GM12878 (cell line): ENCODE measurements at regions not wholly inside any gene's neighbourhood (a gene's known extent, or its start where the extent isn't known, plus 50 kb on each side); places are given as distances from the start of the nearest gene placed in this dataset.

Source experiments
- ASH2L ChIP-seq: fragments of 300-600, 200-600 bp; sonication (generic); IDR thresholded peaks from 2 replicates; pipeline ENCODE4 v1.6.1; 2017; ENCODE audit warnings: low read depth, mild to moderate bottlenecking, borderline replicate concordance
- E2F8 ChIP-seq: fragments of 450-650 bp; IDR thresholded peaks from 2 replicates; pipeline ENCODE4 v1.6.1; 2018; ENCODE audit warnings: mild to moderate bottlenecking, low read depth, moderate library complexity; ENCODE audit not compliant: partially characterized antibody
- EZH2 ChIP-seq: IDR thresholded peaks from 2 replicates; pipeline ENCODE4 v1.6.1; 2012; ENCODE audit warnings: low read depth, mild to moderate bottlenecking, control low read depth, inconsistent platforms, low read length, borderline replicate concordance; ENCODE audit not compliant: control insufficient read depth
- LARP7 ChIP-seq: fragments of 450-650 bp; IDR thresholded peaks from 2 replicates; pipeline ENCODE4 v1.6.1; 2017; ENCODE audit warnings: mild to moderate bottlenecking
- RELA ChIP-seq: fragments of 450-650 bp; IDR thresholded peaks from 2 replicates; pipeline ENCODE4 v1.8.0; 2014; ENCODE audit warnings: borderline replicate concordance; ENCODE audit not compliant: partially characterized antibody
- SMARCA5 ChIP-seq: fragments of 450-650 bp; IDR thresholded peaks from 2 replicates; pipeline ENCODE4 v1.6.1; 2017; ENCODE audit warnings: mild to moderate bottlenecking
- SUZ12 ChIP-seq: fragments of 200-600 bp; sonication (generic); IDR thresholded peaks from one replicate; pipeline ENCODE4 v1.6.1; 2018; ENCODE audit warnings: antibody characterized with exemption, mild to moderate bottlenecking; ENCODE audit not compliant: unreplicated experiment
- ZBTB40 ChIP-seq: fragments of 450-650 bp; IDR thresholded peaks from 2 replicates; pipeline ENCODE4 v1.6.1; 2016; ENCODE audit warnings: mild to moderate bottlenecking, moderate library complexity, borderline replicate concordance
- ZNF207 ChIP-seq: fragments of 450-650 bp; IDR thresholded peaks from 2 replicates; pipeline ENCODE4 v1.6.1; 2014; ENCODE audit warnings: antibody characterized with exemption, mild to moderate bottlenecking, borderline replicate concordance
- ZNF274 ChIP-seq: IDR thresholded peaks from one replicate; pipeline ENCODE4 v1.8.0; 2011; ENCODE audit not compliant: insufficient read length, insufficient read depth

- TF ChIP-seq EZH2, result no peak
- TF ChIP-seq LARP7, result no peak
- TF ChIP-seq SMARCA5, result no peak
- no peak for TF ChIP-seq E2F8
- no peak for TF ChIP-seq ZNF274
- TF ChIP-seq RELA, result no peak
- TF ChIP-seq SUZ12, result no peak
- no peak for TF ChIP-seq ZBTB40
- TF ChIP-seq ASH2L, result no peak
- no peak for TF ChIP-seq ZNF207
- TF ChIP-seq, all 136 proteins: peak for 0
Measured at GRCh38 chr7:80330434-80330833, 181.4 kb downstream of the GNAT3 start (continued).
